ENCODE measurements at regions not wholly inside any gene's neighbourhood (a gene's known extent, or its start where the extent isn't known, plus 50 kb on each side); places are given as distances from the start of the nearest gene placed in this dataset.

DNA sequence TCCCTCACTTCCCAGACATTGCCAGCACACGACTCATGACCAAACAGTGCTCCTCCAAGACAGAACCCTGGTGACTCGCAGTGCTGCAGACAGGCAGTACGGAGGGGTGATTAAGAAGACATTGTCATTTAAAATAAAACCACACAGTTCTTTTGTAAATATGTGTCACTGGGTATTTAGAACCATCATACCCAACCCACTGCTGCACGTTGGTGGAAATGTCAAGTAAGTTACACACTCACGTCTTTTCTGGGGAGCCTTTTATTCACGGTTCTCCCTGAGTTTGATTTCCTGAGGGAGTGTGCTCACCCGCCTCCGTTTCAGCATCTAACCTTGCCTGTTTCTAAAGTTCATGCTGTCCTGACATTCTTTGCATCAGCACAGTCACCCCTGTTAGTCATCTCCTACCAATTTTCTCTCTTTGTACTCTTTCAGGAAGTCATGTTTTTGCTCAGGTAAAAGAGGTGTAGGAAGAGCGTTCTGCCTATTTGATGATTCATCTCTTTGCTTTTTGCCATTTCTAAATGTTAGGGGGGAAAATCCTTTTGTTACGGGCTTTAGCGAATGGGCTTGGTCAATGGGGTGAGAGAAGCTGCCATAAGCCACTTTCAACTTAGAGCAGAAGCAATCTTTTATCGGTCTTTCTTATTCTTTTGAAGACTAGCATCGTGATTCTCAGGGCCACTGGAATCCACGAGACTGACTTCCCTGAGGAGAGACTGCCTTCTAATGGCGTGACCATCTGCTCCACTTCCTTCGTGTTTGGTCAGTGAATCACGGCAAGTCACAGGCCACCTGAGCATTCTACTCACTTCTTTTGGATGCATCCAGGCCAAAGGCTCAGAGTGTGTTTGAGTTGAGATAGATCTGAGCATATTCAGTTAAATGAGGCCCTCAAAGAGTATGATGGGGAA, 512.8 kb upstream of the JARID2 start:
- TF ChIP-seq EP300 (IDR thresholded peaks at IDR 0.05; ENCODE audit: borderline replicate concordance in 1 of 2, control insufficient read depth in 1 of 2, low read depth in 2 of 2, low read length in 2 of 2) (no peak), BRCA1 (IDR thresholded peaks at IDR 0.05; ENCODE audit: low read depth, low read length) (no peak), ZZZ3 (IDR thresholded peaks at IDR 0.05; ENCODE audit: control insufficient read depth, insufficient read length, low read depth) (no peak), SREBF2 (IDR thresholded peaks at IDR 0.05; ENCODE audit: low read length) (no peak), CEBPB (IDR thresholded peaks at IDR 0.05; ENCODE audit: borderline replicate concordance in 1 of 2, low read depth in 2 of 2, low read length in 2 of 2) (no peak), PAX8 (IDR thresholded peaks at IDR 0.05) (no peak), POLR2A (IDR thresholded peaks at IDR 0.05; ENCODE audit: low read depth, low read length) (no peak), JUND (IDR thresholded peaks at IDR 0.05; ENCODE audit: low read depth, low read length) (no peak), STAT3 (IDR thresholded peaks at IDR 0.05; ENCODE audit: low read depth, low read length) (no peak)
- TF ChIP-seq, protein P1, sequence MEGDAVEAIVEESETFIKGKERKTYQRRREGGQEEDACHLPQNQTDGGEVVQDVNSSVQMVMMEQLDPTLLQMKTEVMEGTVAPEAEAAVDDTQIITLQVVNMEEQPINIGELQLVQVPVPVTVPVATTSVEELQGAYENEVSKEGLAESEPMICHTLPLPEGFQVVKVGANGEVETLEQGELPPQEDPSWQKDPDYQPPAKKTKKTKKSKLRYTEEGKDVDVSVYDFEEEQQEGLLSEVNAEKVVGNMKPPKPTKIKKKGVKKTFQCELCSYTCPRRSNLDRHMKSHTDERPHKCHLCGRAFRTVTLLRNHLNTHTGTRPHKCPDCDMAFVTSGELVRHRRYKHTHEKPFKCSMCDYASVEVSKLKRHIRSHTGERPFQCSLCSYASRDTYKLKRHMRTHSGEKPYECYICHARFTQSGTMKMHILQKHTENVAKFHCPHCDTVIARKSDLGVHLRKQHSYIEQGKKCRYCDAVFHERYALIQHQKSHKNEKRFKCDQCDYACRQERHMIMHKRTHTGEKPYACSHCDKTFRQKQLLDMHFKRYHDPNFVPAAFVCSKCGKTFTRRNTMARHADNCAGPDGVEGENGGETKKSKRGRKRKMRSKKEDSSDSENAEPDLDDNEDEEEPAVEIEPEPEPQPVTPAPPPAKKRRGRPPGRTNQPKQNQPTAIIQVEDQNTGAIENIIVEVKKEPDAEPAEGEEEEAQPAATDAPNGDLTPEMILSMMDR (IDR thresholded peaks at IDR 0.05 in 2 of 3, conservative IDR thresholded peaks at IDR 0.05 in 1 of 3; ENCODE audit: control insufficient read depth in 2 of 3, extremely low read depth in 1 of 3, insufficient read depth in 1 of 3, low read depth in 3 of 3, low read length in 3 of 3): no peak

Data from GM12878 (cell line).